ENCODE measurements at regions not wholly inside any gene's neighbourhood (a gene's known extent, or its start where the extent isn't known, plus 50 kb on each side); places are given as distances from the start of the nearest gene placed in this dataset.

DNA sequence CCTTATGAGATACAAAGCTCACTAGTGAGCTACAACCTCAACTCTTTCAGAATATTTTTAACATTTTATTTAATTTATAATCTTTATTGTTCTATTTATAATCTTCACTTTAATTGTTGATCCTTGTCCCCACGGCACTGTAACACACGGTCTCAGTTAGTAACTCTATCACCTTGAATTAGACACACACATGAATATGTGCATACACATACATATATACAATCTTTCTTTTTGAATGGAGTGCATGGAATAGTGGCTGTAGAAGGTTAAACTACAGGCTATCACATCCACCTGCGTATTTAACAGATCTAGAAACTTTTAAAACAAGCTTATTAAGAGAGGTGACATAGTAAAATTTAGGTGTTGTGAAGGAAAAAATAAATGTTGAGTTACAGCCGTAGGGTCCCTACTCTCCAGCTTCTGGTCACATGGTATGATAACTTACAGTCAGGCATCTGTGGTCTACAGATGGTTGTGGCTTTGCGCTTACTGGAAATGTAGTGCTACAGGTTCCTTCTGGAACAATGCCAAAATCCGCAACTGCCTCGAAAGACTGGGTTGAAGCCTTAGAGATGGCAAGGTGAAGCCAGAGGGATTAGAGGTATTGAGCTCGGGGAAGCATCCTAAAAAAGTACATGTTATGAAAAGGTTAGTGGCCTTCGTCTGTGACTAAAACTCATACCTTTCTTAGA lies 1324.1 kb upstream of the SLC39A10 start:
- peaks cover 0 to 7% (median 0%) of the 10 kb centered on the region in 8 donors for H3K9me3 ChIP-seq
- intact Hi-C loops (cut with DNase I; ENCODE audit: low total_unique reads) = no loop called here
- 67 to 81% (median 72%) methylated on average over 9 of the region's 9 CpGs for WGBS, 5 donors

DNA sequence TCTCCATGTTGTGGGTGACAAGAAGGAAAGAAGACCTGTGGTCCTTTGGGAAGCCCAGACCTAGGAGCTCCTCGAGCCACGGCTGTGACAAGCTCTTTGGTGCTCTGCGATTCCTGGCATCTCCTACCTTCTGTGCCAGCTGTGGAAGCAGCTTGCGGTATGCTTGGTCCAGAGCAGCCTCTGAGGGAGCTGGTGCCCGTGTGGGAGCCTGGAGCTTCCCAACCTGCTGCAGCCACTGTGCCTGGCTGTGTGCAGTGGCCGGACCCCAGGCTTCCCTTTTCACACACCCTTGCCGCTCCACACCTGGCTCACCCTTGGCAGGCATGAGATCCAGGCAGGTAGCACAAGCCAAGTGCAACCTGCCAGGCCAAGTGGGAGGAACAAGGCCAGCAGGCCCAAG lies 1328.6 kb upstream of the SLC39A10 start:
- no peak overlapping the region for H3K27ac ChIP-seq
- intact Hi-C loops (cut with DNase I; ENCODE audit: low total_unique reads) = no loop called here
- TF ChIP-seq CTCF (IDR thresholded peaks at IDR 0.05 in 8 of 11, conservative IDR thresholded peaks at IDR 0.05 in 3 of 11) = no peak
- TF ChIP-seq POLR2AphosphoS5 (IDR thresholded peaks at IDR 0.05) = no peak
- TF ChIP-seq POLR2A (IDR thresholded peaks at IDR 0.05) = no peak
- H3K27me3 ChIP-seq (replicated peaks in 1 of 7) = no peaks in the 10 kb centered on the region
- DNase-seq = peak; percentile 49
- peaks cover 0 to 12% (median 1%) of the 10 kb centered on the region in 8 donors for H3K9me3 ChIP-seq
- no peaks in the 10 kb centered on the region for H3K4me1 ChIP-seq
- no peaks in the 10 kb centered on the region for H3K36me3 ChIP-seq
- WGBS, 5 donors = 81 to 90% (median 86%) methylated on average over 6 to 7 of the region's 7 CpGs
- no peak overlapping the region for H3K4me3 ChIP-seq

More for the DNA sequence above, 1324.1 kb upstream of the SLC39A10 start:
- TF ChIP-seq POLR2AphosphoS5 (IDR thresholded peaks at IDR 0.05) (no peak), CTCF (IDR thresholded peaks at IDR 0.05 in 8 of 11, conservative IDR thresholded peaks at IDR 0.05 in 3 of 11) (no peak), POLR2A (IDR thresholded peaks at IDR 0.05) (no peak)
- no peaks in the 10 kb centered on the region for H3K27me3 ChIP-seq (replicated peaks in 1 of 7)
- H3K27ac ChIP-seq = no peak overlapping the region
- H3K4me3 ChIP-seq = no peak overlapping the region
- DNase-seq = no peak
- no peaks in the 10 kb centered on the region for H3K36me3 ChIP-seq
- no peaks in the 10 kb centered on the region for H3K4me1 ChIP-seq

DNA sequence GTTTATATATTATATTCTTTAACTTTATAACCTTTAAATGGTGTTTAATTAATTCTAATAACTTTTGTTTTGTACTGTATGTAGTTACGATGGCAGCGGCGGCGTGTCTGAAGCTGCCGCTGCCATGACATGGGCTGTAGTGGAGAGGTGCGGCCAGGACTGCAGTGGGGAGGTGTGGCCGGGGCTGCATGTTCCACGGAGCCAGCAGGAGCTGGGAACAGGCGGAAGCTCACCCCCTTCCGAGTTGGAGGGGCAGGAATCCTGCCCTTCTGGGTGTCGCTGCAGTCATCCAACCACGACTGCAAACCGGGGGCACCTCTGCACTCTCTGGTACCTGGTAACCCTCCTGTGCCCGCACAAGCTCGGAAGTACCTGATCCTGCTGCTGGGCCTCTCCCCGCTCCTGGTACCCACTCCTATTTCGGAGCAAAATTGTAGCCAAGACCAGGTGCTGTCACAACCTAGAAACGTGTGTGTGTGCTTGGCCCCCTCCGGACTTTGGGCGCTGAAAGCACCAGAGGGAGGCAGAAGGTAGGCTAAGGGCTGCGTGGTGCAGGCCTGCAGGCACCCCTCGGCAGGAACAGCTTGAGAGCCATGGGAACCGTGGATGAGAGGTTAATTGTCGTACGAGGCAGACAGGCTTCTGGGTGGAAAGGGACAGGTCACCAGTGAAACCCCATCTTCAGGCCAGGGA lies 1329.7 kb upstream of the SLC39A10 start:
- peaks cover 0 to 12% (median 1%) of the 10 kb centered on the region in 8 donors for H3K9me3 ChIP-seq
- intact Hi-C loops (cut with DNase I; ENCODE audit: low total_unique reads) = no loop called here
- DNase-seq = no peak
- TF ChIP-seq CTCF (IDR thresholded peaks at IDR 0.05 in 8 of 11, conservative IDR thresholded peaks at IDR 0.05 in 3 of 11) (no peak), POLR2AphosphoS5 (IDR thresholded peaks at IDR 0.05) (no peak)
- no peak overlapping the region for H3K4me3 ChIP-seq
- H3K36me3 ChIP-seq = no peaks in the 10 kb centered on the region
- 89 to 94% (median 91%) methylated on average over 25 of the region's 25 CpGs for WGBS, 5 donors
- no peaks in the 10 kb centered on the region for H3K4me1 ChIP-seq
- no peaks in the 10 kb centered on the region for H3K27me3 ChIP-seq (replicated peaks in 1 of 7)
- no peak overlapping the region for H3K27ac ChIP-seq

DNA sequence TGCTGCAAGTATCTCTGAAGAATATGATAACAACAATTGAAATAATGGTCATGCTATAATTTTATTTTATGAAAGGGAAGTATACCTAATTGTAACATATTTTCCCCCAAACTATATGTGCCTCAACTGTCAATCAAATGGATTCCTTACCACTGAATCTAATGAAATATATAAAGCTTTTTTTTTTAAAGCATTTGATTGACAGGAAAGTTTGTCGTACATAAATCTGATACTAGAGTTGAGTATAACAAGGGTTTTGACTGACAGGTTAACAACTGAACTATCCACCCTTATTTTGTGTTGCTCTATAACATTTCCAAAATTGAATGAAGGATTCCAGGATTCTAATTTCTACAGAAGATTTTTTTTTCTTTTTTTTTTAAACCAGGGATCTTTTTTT lies 1333.3 kb upstream of the SLC39A10 start:
- 79 to 94% (median 83%) methylated on average over 1 of the region's 1 CpG for WGBS, 5 donors
- Histone ChIP-seq H3K27me3 (replicated peaks in 1 of 7) (no peaks in the 10 kb centered on the region), H3K27ac (no peak overlapping the region), H3K9me3 (peaks cover 0 to 12% (median 1%) of the 10 kb centered on the region in 8 donors), H3K4me1 (no peaks in the 10 kb centered on the region), H3K4me3 (no peak overlapping the region), H3K36me3 (no peaks in the 10 kb centered on the region)
- DNase-seq = no peak
- TF ChIP-seq CTCF (IDR thresholded peaks at IDR 0.05 in 8 of 11, conservative IDR thresholded peaks at IDR 0.05 in 3 of 11) = no peak
- TF ChIP-seq POLR2AphosphoS5 (IDR thresholded peaks at IDR 0.05) = no peak
- no peak for TF ChIP-seq POLR2A (IDR thresholded peaks at IDR 0.05)
- intact Hi-C loops (cut with DNase I; ENCODE audit: low total_unique reads) = no loop called here

All from spleen (tissue), 11 donors.